ENCODE measurements at regions not wholly inside any gene's neighbourhood (a gene's known extent, or its start where the extent isn't known, plus 50 kb on each side); places are given as distances from the start of the nearest gene placed in this dataset.

- DNase-seq (ENCODE audit: low spot score): no peak
Observed at GRCh38 chr20:11832397-11832796, 85.3 kb upstream of the BTBD3 start.

GRCh38 chr20:11832851-11833250 is 84.8 kb upstream of the BTBD3 start:
- DNase-seq (ENCODE audit: low spot score): no peak

- DNase-seq (ENCODE audit: low spot score): no peak
Observed at GRCh38 chr20:11833825-11834224, 83.9 kb upstream of the BTBD3 start.

GRCh38 chr20:11838076-11838636 is 79.5 kb upstream of the BTBD3 start:
- DNase-seq (ENCODE audit: low spot score): no peak

GRCh38 chr20:11841972-11842461 is 75.7 kb upstream of the BTBD3 start:
- DNase-seq (ENCODE audit: low spot score): no peak

- DNase-seq (ENCODE audit: low spot score): no peak
Observed at GRCh38 chr20:11843289-11843688, 74.4 kb upstream of the BTBD3 start.

GRCh38 chr20:11844691-11845090 is 73.0 kb upstream of the BTBD3 start:
- no peak for DNase-seq (ENCODE audit: low spot score)

GRCh38 chr20:11845340-11845739 is 72.4 kb upstream of the BTBD3 start:
- DNase-seq (ENCODE audit: low spot score): no peak

GRCh38 chr20:11846131-11846530 is 71.6 kb upstream of the BTBD3 start:
- DNase-seq (ENCODE audit: low spot score): no peak

- no peak for DNase-seq (ENCODE audit: low spot score)
Observed at GRCh38 chr20:11847827-11848226, 69.9 kb upstream of the BTBD3 start.

- no peak for DNase-seq (ENCODE audit: low spot score)
Observed at GRCh38 chr20:11849270-11849915, 68.3 kb upstream of the BTBD3 start.

GRCh38 chr20:11849976-11850670 is 67.6 kb upstream of the BTBD3 start:
- DNase-seq (ENCODE audit: low spot score): no peak

- no peak for DNase-seq (ENCODE audit: low spot score)
Observed at GRCh38 chr20:11850901-11851300, 66.8 kb upstream of the BTBD3 start.

GRCh38 chr20:11851646-11852045 is 66.0 kb upstream of the BTBD3 start:
- DNase-seq (ENCODE audit: low spot score): no peak

- DNase-seq (ENCODE audit: low spot score): no peak
Observed at GRCh38 chr20:11852189-11852588, 65.5 kb upstream of the BTBD3 start.

- DNase-seq (ENCODE audit: low spot score): no peak
Observed at GRCh38 chr20:11852811-11853210, 64.9 kb upstream of the BTBD3 start.

- no peak for DNase-seq (ENCODE audit: low spot score)
Observed at GRCh38 chr20:11853359-11853758, 64.3 kb upstream of the BTBD3 start.

GRCh38 chr20:11861479-11861878 is 56.2 kb upstream of the BTBD3 start:
- no peak for DNase-seq (ENCODE audit: low spot score)

- no peak for DNase-seq (ENCODE audit: low spot score)
Observed at GRCh38 chr20:11867291-11867919, 50.3 kb upstream of the BTBD3 start.

Data from putamen (tissue), 1 donor.